Nephron progenitor cell (in vitro differentiated cells): ENCODE measurements at regions not wholly inside any gene's neighbourhood (a gene's known extent, or its start where the extent isn't known, plus 50 kb on each side); places are given as distances from the start of the nearest gene placed in this dataset.
"Not testable (repeated sequence)": the region's sequence is repeated elsewhere in the genome, so short reads cannot be mapped to it uniquely, and the experiment has no call there.

Experiments
- DNase-seq: peaks from one replicate; pipeline ENCODE4 v3.0.0; 2021
- H3K27ac Mint-ChIP-seq: 2 replicates; pipeline ENCODE4 v1.8.0; 2021; ENCODE audit warnings: mild to moderate bottlenecking, moderate library complexity, mixed read lengths
- H3K27me3 Mint-ChIP-seq: 2 replicates; pipeline ENCODE4 v1.8.0; 2021; ENCODE audit warnings: mild to moderate bottlenecking, low read depth, mixed read lengths; ENCODE audit not compliant: poor library complexity
- H3K36me3 Mint-ChIP-seq: 2 replicates; pipeline ENCODE4 v1.8.0; 2021; ENCODE audit warnings: low read depth, mixed read lengths
- H3K4me1 Mint-ChIP-seq: 2 replicates; pipeline ENCODE4 v1.8.0; 2021; ENCODE audit warnings: mixed read lengths
- H3K4me3 Mint-ChIP-seq: 2 replicates; pipeline ENCODE4 v1.8.0; 2021; ENCODE audit warnings: mild to moderate bottlenecking, moderate library complexity, mixed read lengths
- H3K9me3 Mint-ChIP-seq: 2 replicates; pipeline ENCODE4 v1.8.0; 2021; ENCODE audit warnings: mild to moderate bottlenecking, moderate library complexity, mixed read lengths
- TF ChIP-seq, protein P1 (sequence below): fragments of 200-600 bp; sonication (generic); IDR thresholded peaks from 2 replicates; pipeline ENCODE4 v1.5.0; 2021; ENCODE audit warnings: antibody characterized with exemption

DNA sequence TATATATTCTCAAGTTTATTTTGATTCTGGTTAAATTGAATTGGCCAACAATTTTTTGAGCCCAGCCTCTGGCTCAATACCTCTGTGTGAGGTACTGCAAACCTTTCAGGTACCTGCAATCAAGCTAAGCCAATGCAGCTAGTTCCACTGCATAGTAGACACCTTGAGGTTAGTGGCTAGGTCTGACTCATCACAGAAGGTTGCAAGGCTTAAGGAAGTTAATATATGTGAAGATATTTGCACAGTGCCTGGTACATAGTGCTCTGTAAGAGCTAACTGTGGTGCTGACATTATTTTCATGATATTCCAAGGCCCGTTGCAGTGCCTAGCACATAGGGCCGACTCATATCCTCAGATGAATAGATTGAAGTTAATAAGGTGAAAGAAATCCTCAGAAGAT lies 330.5 kb upstream of the KAZN start:
- no peak for DNase-seq
- Mint-ChIP-seq H3K9me3 (no peaks in the 10 kb centered on the region), H3K4me3 (no peak overlapping the region), H3K27me3 (peaks cover 2% of the 10 kb centered on the region), H3K36me3 (no peaks in the 10 kb centered on the region), H3K4me1 (peaks cover 17% of the 10 kb centered on the region), H3K27ac (no peak overlapping the region)
- TF ChIP-seq, protein P1, sequence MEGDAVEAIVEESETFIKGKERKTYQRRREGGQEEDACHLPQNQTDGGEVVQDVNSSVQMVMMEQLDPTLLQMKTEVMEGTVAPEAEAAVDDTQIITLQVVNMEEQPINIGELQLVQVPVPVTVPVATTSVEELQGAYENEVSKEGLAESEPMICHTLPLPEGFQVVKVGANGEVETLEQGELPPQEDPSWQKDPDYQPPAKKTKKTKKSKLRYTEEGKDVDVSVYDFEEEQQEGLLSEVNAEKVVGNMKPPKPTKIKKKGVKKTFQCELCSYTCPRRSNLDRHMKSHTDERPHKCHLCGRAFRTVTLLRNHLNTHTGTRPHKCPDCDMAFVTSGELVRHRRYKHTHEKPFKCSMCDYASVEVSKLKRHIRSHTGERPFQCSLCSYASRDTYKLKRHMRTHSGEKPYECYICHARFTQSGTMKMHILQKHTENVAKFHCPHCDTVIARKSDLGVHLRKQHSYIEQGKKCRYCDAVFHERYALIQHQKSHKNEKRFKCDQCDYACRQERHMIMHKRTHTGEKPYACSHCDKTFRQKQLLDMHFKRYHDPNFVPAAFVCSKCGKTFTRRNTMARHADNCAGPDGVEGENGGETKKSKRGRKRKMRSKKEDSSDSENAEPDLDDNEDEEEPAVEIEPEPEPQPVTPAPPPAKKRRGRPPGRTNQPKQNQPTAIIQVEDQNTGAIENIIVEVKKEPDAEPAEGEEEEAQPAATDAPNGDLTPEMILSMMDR = no peak

DNA sequence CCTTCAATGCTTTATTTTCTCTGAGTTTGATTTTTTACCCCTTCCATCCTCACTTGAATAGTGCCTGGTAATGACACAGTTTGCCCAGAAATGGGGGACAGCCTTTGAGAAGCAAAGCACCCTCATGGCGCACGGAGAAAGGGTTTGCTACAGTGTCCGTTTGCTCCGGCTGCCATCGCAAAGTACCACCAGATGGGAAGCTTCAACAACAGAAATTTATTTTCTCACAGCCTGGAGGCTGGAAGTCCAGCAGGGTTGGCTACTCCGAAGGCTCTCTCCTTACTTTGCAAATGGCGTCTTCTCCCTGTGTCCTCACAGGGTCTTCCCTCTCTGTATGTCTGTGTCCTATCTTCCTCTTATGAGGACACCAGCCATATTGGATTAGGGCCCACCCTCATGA lies 327.7 kb upstream of the KAZN start:
- Mint-ChIP-seq H3K9me3 (no peaks in the 10 kb centered on the region), H3K27me3 (peaks cover 12% of the 10 kb centered on the region), H3K4me3 (no peak overlapping the region), H3K27ac (no peak overlapping the region), H3K36me3 (no peaks in the 10 kb centered on the region), H3K4me1 (no peaks in the 10 kb centered on the region)
- TF ChIP-seq, protein P1 = no peak
- no peak for DNase-seq

DNA sequence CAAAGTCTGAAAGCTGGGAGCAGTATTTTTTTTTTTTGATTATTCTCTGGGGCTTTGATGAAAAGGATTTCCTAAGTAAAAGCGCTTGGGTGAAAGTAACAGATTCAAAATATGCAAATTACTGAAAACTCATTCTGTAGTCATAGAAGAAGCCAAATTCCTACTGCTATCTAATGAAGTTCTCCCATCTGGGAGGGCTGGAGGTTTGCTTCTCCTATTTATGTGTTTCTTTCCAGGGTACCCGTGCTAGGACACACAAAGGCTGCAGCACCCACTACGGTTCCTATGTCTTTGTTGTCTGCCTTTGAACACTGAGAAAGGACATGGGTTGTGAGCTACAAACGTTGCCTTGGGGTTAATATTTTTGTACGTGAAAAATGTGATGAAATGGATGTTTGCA lies 324.7 kb upstream of the KAZN start:
- Mint-ChIP-seq H3K9me3 (no peaks in the 10 kb centered on the region), H3K27ac (no peak overlapping the region), H3K27me3 (peaks cover 12% of the 10 kb centered on the region), H3K4me1 (no peaks in the 10 kb centered on the region), H3K36me3 (no peaks in the 10 kb centered on the region), H3K4me3 (no peak overlapping the region)
- TF ChIP-seq, protein P1 = no peak
- no peak for DNase-seq

DNA sequence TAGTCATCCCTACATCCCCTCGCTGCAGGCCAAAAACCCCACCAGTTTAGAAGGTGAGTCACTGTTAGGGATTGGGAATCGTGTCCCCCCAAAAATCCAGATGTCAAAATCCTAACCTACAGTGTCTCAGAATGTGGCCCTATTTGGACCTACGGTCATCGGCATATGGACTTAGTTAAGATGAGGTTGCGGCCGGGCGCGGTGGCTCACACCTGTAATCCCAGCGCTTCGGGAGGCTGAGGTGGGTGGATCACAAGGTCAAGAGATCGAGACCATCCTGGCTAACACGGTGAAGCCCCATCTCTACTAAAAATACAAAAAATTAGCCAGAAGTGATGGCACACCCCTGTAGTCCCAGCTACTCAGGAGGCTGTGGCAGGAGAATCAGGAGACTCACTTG lies 318.6 kb upstream of the KAZN start:
- not testable (repeated sequence) for H3K4me1 Mint-ChIP-seq, H3K36me3 Mint-ChIP-seq, H3K27ac Mint-ChIP-seq, H3K4me3 Mint-ChIP-seq, H3K9me3 Mint-ChIP-seq, DNase-seq
- H3K27me3 Mint-ChIP-seq = peaks cover 15% of the 10 kb centered on the region

DNA sequence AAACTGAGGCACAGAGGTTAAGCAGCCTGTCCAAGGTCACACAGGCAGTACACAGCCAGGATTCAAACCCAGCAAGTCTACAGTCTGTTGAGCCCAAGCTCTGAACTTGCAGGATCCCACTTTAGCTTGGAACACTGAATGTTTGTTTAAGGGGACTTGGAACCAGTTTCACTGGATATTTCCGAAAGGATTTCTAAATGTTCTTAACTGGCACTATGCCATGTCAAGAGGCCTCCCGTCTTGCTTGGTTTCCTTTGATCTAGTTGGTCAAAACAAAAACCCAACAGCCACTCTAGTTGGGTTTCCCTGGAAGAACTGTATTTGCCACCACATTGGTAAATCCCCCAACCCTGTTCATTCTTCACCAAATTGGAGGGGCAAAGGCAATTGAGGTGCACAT lies 317.6 kb upstream of the KAZN start:
- peaks cover 8% of the 10 kb centered on the region for H3K27me3 Mint-ChIP-seq
- no peak for DNase-seq
- H3K4me1 Mint-ChIP-seq = peaks cover 10% of the 10 kb centered on the region
- no peaks in the 10 kb centered on the region for H3K36me3 Mint-ChIP-seq
- TF ChIP-seq, protein P1 = no peak
- no peak overlapping the region for H3K4me3 Mint-ChIP-seq
- H3K9me3 Mint-ChIP-seq = peaks cover under 1% of the 10 kb centered on the region
- no peak overlapping the region for H3K27ac Mint-ChIP-seq

DNA sequence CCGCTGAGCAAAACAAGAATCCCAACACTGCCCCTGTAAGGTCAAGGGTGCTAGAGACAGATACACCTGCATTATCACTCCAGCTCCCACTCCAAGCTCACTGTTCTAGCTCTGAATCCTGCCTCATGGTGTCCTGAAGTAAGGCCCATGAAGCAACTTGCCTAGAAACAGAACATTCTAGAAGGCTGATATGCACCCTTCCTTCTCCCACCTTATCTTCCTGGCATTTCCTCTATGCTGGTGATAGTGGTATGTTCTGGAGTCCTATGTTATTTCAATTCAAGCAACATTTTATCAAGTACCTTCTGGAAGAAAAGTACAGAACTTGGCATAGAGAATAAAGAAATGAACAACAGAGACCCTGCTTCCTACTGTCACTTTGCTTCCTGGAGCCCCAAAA lies 317.1 kb upstream of the KAZN start:
- DNase-seq = no peak
- peaks cover 10% of the 10 kb centered on the region for H3K4me1 Mint-ChIP-seq
- no peaks in the 10 kb centered on the region for H3K36me3 Mint-ChIP-seq
- H3K27me3 Mint-ChIP-seq = peaks cover 8% of the 10 kb centered on the region
- H3K9me3 Mint-ChIP-seq = peaks cover 5% of the 10 kb centered on the region
- TF ChIP-seq, protein P1 = no peak
- H3K27ac Mint-ChIP-seq = no peak overlapping the region
- H3K4me3 Mint-ChIP-seq = no peak overlapping the region
